GM18499 (cell line): ENCODE measurements at regions not wholly inside any gene's neighbourhood (a gene's known extent, or its start where the extent isn't known, plus 50 kb on each side); places are given as distances from the start of the nearest gene placed in this dataset.

ENCODE experiments used
- ATAC-seq: cut with Tn5 transposase; IDR thresholded peaks from one replicate; pipeline ENCODE4 v1.9.1; 2021; ENCODE audit warnings: moderate number of reproducible peaks; ENCODE audit not compliant: insufficient read depth, unreplicated experiment

GRCh38 chr6:110033101-110033500, 55.0 kb downstream of the GPR6 start:
- no peak for ATAC-seq

GRCh38 chr6:110033749-110034666, 55.9 kb downstream of the GPR6 start:
- ATAC-seq = no peak

- ATAC-seq = no peak
Observed at GRCh38 chr6:110034667-110035036, 56.5 kb downstream of the GPR6 start.

GRCh38 chr6:110035321-110035720, 57.2 kb downstream of the GPR6 start:
- no peak for ATAC-seq

GRCh38 chr6:110036408-110037302, 58.5 kb downstream of the GPR6 start:
- no peak for ATAC-seq

GRCh38 chr6:110037726-110038295, 59.7 kb downstream of the GPR6 start:
- no peak for ATAC-seq

- peak; percentile 74 for ATAC-seq
Observed at GRCh38 chr6:110039364-110039980, 61.4 kb downstream of the GPR6 start.

GRCh38 chr6:110039981-110040383, 61.9 kb downstream of the GPR6 start:
- ATAC-seq = peak; percentile 25

- ATAC-seq = no peak
Observed at GRCh38 chr6:110040716-110041115, 62.6 kb downstream of the GPR6 start.

- no peak for ATAC-seq
Observed at GRCh38 chr6:110041126-110041525, 63.0 kb downstream of the GPR6 start.

GRCh38 chr6:110041830-110042229, 63.7 kb downstream of the GPR6 start:
- ATAC-seq = no peak

GRCh38 chr6:110042670-110043296, 64.7 kb downstream of the GPR6 start:
- no peak for ATAC-seq

GRCh38 chr6:110043366-110043994, 65.4 kb downstream of the GPR6 start:
- no peak for ATAC-seq

- ATAC-seq = no peak
Observed at GRCh38 chr6:110044096-110044495, 66.0 kb downstream of the GPR6 start.

GRCh38 chr6:110044622-110045021, 66.5 kb downstream of the GPR6 start:
- no peak for ATAC-seq

GRCh38 chr6:110048221-110048875, 70.2 kb downstream of the GPR6 start:
- no peak for ATAC-seq

GRCh38 chr6:110049696-110050439, 71.8 kb downstream of the GPR6 start:
- ATAC-seq = no peak
